ENCODE measurements at regions not wholly inside any gene's neighbourhood (a gene's known extent, or its start where the extent isn't known, plus 50 kb on each side); places are given as distances from the start of the nearest gene placed in this dataset.
A peak's percentile ranks its signal among the peaks of the same experiment; 100 is the strongest.

GRCh38 chr16:86934581-86935375 is 356.4 kb downstream of the FOXL1 start:
- peaks cover 0 to 70% (median 14%) of the 10 kb centered on the region in 3 donors for H3K27me3 ChIP-seq (ENCODE audit: insufficient read depth in 3 of 3, low read length in 2 of 3)
- H3K4me1 ChIP-seq: no peaks in the 10 kb centered on the region
- ATAC-seq (no peak), DNase-seq (no peak)
- no peak overlapping the region for H3K27ac ChIP-seq
- H3K36me3 ChIP-seq (ENCODE audit: insufficient read depth in 1 of 2, low read depth in 1 of 2): no peaks in the 10 kb centered on the region
- no peak for TF ChIP-seq CTCF (IDR thresholded peaks at IDR 0.05)
- no peak overlapping the region for H3K4me3 ChIP-seq
- WGBS, 3 donors: 24 to 30% (median 27%) methylated on average over 27 of the region's 27 CpGs
- peaks cover 8% of the 10 kb centered on the region for H3K9me3 ChIP-seq
- intact Hi-C loops (cut with DNase I): no loop called here

- Histone ChIP-seq H3K4me1 (no peaks in the 10 kb centered on the region), H3K4me3 (no peak overlapping the region), H3K36me3 (ENCODE audit: insufficient read depth in 1 of 2, low read depth in 1 of 2) (no peaks in the 10 kb centered on the region), H3K9me3 (peaks cover 15% of the 10 kb centered on the region), H3K27ac (no peak overlapping the region), H3K27me3 (ENCODE audit: insufficient read depth in 3 of 3, low read length in 2 of 3) (peaks cover 0 to 32% (median 6%) of the 10 kb centered on the region in 3 donors)
- ATAC-seq: no peak
- no peak for TF ChIP-seq CTCF (IDR thresholded peaks at IDR 0.05)
- no peak for DNase-seq
- intact Hi-C loops (cut with DNase I): no loop called here
- WGBS, 3 donors: 77 to 85% (median 78%) methylated on average over 2 of the region's 2 CpGs
Observed at GRCh38 chr16:86939609-86940008, 361.3 kb downstream of the FOXL1 start.

GRCh38 chr16:86941731-86942130 is 363.4 kb downstream of the FOXL1 start:
- Histone ChIP-seq H3K36me3 (ENCODE audit: insufficient read depth in 1 of 2, low read depth in 1 of 2) (no peaks in the 10 kb centered on the region), H3K27me3 (ENCODE audit: insufficient read depth in 3 of 3, low read length in 2 of 3) (peaks cover 0 to 12% (median 1%) of the 10 kb centered on the region in 3 donors), H3K4me3 (no peak overlapping the region), H3K4me1 (no peaks in the 10 kb centered on the region), H3K9me3 (peaks cover 15% of the 10 kb centered on the region), H3K27ac (no peak overlapping the region)
- intact Hi-C loops (cut with DNase I): no loop called here
- peak in 1 of 2 donors; percentile 30 for DNase-seq
- TF ChIP-seq CTCF (IDR thresholded peaks at IDR 0.05): no peak
- ATAC-seq: no peak
- 76 to 85% (median 82%) methylated on average over 6 of the region's 6 CpGs for WGBS, 3 donors

GRCh38 chr16:86942151-86943051 is 364.1 kb downstream of the FOXL1 start:
- TF ChIP-seq CTCF (IDR thresholded peaks at IDR 0.05): no peak
- WGBS, 3 donors: 68 to 80% (median 74%) methylated on average over 21 of the region's 21 CpGs
- intact Hi-C loops (cut with DNase I): no loop called here
- ATAC-seq (no peak), DNase-seq (no peak)
- no peaks in the 10 kb centered on the region for H3K4me1 ChIP-seq
- no peaks in the 10 kb centered on the region for H3K36me3 ChIP-seq (ENCODE audit: insufficient read depth in 1 of 2, low read depth in 1 of 2)
- peaks cover 15% of the 10 kb centered on the region for H3K9me3 ChIP-seq
- peaks cover 0 to 5% (median 1%) of the 10 kb centered on the region in 3 donors for H3K27me3 ChIP-seq (ENCODE audit: insufficient read depth in 3 of 3, low read length in 2 of 3)
- H3K4me3 ChIP-seq: no peak overlapping the region
- no peak overlapping the region for H3K27ac ChIP-seq

All from psoas muscle (tissue), 7 donors.